ENCODE measurements at regions not wholly inside any gene's neighbourhood (a gene's known extent, or its start where the extent isn't known, plus 50 kb on each side); places are given as distances from the start of the nearest gene placed in this dataset.
A peak's percentile ranks its signal among the peaks of the same experiment; 100 is the strongest.

GRCh38 chr5:124342027-124342471, 404.4 kb downstream of the ZNF608 start:
- Histone ChIP-seq H3K27me3 (no peaks in the 10 kb centered on the region), H3K4me3 (replicated peaks in 1 of 3) (no peak overlapping the region), H3K4me1 (peaks cover 32 to 40% of the 10 kb centered on the region in 2 donors), H3K36me3 (no peaks in the 10 kb centered on the region), H3K27ac (peak overlapping the region; percentile 57 to 78 (median 71)), H3K9me3 (no peaks in the 10 kb centered on the region)
- peak; percentile 77 to 87 for DNase-seq
- intact Hi-C loops (cut with DNase I): no loop called here
- WGBS, 2 donors: 4% methylated on average over 1 of the region's 1 CpG
- TF ChIP-seq, protein P1, sequence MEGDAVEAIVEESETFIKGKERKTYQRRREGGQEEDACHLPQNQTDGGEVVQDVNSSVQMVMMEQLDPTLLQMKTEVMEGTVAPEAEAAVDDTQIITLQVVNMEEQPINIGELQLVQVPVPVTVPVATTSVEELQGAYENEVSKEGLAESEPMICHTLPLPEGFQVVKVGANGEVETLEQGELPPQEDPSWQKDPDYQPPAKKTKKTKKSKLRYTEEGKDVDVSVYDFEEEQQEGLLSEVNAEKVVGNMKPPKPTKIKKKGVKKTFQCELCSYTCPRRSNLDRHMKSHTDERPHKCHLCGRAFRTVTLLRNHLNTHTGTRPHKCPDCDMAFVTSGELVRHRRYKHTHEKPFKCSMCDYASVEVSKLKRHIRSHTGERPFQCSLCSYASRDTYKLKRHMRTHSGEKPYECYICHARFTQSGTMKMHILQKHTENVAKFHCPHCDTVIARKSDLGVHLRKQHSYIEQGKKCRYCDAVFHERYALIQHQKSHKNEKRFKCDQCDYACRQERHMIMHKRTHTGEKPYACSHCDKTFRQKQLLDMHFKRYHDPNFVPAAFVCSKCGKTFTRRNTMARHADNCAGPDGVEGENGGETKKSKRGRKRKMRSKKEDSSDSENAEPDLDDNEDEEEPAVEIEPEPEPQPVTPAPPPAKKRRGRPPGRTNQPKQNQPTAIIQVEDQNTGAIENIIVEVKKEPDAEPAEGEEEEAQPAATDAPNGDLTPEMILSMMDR (IDR thresholded peaks at IDR 0.05): no peak
- no peak for TF ChIP-seq POLR2A (IDR thresholded peaks at IDR 0.05)

- intact Hi-C loops (cut with DNase I): no loop called here
- Histone ChIP-seq H3K27ac (peak overlapping the region; percentile 57 to 78 (median 71)), H3K4me1 (peaks cover 32 to 40% of the 10 kb centered on the region in 2 donors), H3K27me3 (no peaks in the 10 kb centered on the region), H3K36me3 (no peaks in the 10 kb centered on the region), H3K9me3 (no peaks in the 10 kb centered on the region), H3K4me3 (replicated peaks in 1 of 3) (no peak overlapping the region)
- peak; percentile 27 to 38 for DNase-seq
- TF ChIP-seq, protein P1 (IDR thresholded peaks at IDR 0.05): no peak
- TF ChIP-seq POLR2A (IDR thresholded peaks at IDR 0.05): no peak
- 15 to 17% methylated on average over 7 of the region's 7 CpGs for WGBS, 2 donors
These were observed 405.2 kb downstream of the ZNF608 start for GRCh38 chr5:124341066-124341858.

DNA sequence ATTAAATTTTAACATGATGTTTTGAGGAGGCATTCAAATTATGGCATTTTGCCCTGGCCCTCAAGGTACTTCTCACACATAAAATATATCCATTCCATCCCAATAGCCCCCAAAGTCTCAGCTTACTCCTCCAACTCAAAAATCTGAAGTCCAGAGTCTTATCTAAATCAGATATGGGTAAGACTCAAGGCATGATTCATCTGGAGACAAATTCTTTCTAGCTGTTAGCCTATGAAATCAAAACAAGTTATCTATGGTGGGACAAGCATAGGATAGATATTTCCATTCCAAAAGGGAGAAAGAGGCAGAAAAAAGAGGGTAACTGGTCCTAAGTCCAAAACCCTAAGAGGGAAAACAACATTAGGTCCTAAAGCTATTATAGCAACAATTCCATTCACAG, 408.4 kb downstream of the ZNF608 start:
- Histone ChIP-seq H3K27ac (no peak overlapping the region), H3K4me1 (peaks cover 20 to 28% of the 10 kb centered on the region in 2 donors), H3K9me3 (no peaks in the 10 kb centered on the region), H3K27me3 (no peaks in the 10 kb centered on the region), H3K4me3 (replicated peaks in 1 of 3) (no peak overlapping the region), H3K36me3 (no peaks in the 10 kb centered on the region)
- intact Hi-C loops (cut with DNase I): no loop called here
- no peak for TF ChIP-seq POLR2A (IDR thresholded peaks at IDR 0.05)
- TF ChIP-seq, protein P1 (IDR thresholded peaks at IDR 0.05): no peak
- DNase-seq: no peak

DNA sequence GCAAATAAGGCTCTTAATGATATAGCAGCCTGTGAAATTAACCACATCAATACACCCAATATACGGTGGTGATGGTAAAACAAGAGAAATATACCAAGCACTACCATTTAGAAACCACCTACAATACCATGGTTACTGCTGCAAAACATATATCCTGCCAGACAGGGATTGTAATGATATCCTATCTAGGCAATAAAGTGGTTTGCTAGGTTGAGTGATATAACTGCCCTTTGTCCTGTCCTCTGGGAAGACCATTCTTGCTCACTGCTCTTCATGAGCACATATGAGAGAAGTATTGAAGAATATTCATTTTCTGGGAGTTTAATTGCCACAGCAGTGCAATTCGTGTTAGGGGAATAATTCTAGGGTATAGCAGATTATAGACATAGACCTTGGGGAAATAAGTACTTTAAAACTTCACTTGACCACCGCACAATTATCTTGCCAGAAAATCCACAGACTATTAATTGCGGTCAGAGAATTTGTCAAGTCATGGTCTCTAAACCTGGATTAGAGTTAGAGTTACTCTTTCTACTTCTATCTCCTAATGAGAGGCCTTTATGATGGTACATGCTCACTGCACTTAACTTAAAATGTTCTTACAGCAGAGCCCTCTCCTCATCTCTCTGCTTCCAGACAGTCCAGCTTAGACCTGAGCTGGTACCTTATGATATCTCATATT, 413.0 kb downstream of the ZNF608 start:
- no peaks in the 10 kb centered on the region for H3K4me1 ChIP-seq
- intact Hi-C loops (cut with DNase I): no loop called here
- 94 to 97% methylated on average over 4 of the region's 4 CpGs for WGBS, 2 donors
- no peak overlapping the region for H3K27ac ChIP-seq
- no peak overlapping the region for H3K4me3 ChIP-seq (replicated peaks in 1 of 3)
- TF ChIP-seq, protein P1 (IDR thresholded peaks at IDR 0.05): no peak
- no peak for TF ChIP-seq POLR2A (IDR thresholded peaks at IDR 0.05)
- no peaks in the 10 kb centered on the region for H3K27me3 ChIP-seq
- H3K9me3 ChIP-seq: no peaks in the 10 kb centered on the region
- DNase-seq: no peak
- no peaks in the 10 kb centered on the region for H3K36me3 ChIP-seq

- Histone ChIP-seq H3K36me3 (no peaks in the 10 kb centered on the region), H3K4me3 (replicated peaks in 1 of 3) (no peak overlapping the region), H3K9me3 (no peaks in the 10 kb centered on the region), H3K27ac (no peak overlapping the region), H3K27me3 (no peaks in the 10 kb centered on the region), H3K4me1 (no peaks in the 10 kb centered on the region)
- no peak for DNase-seq
- WGBS, 2 donors: 88 to 95% methylated on average over 3 of the region's 3 CpGs
- intact Hi-C loops (cut with DNase I): no loop called here
- TF ChIP-seq, protein P1 (IDR thresholded peaks at IDR 0.05): no peak
- no peak for TF ChIP-seq POLR2A (IDR thresholded peaks at IDR 0.05)
These were observed 414.2 kb downstream of the ZNF608 start for GRCh38 chr5:124332273-124332672.

Measured in thyroid gland (tissue), 4 donors.